ENCODE measurements at regions not wholly inside any gene's neighbourhood (a gene's known extent, or its start where the extent isn't known, plus 50 kb on each side); places are given as distances from the start of the nearest gene placed in this dataset.
A peak's percentile ranks its signal among the peaks of the same experiment; 100 is the strongest.

DNA sequence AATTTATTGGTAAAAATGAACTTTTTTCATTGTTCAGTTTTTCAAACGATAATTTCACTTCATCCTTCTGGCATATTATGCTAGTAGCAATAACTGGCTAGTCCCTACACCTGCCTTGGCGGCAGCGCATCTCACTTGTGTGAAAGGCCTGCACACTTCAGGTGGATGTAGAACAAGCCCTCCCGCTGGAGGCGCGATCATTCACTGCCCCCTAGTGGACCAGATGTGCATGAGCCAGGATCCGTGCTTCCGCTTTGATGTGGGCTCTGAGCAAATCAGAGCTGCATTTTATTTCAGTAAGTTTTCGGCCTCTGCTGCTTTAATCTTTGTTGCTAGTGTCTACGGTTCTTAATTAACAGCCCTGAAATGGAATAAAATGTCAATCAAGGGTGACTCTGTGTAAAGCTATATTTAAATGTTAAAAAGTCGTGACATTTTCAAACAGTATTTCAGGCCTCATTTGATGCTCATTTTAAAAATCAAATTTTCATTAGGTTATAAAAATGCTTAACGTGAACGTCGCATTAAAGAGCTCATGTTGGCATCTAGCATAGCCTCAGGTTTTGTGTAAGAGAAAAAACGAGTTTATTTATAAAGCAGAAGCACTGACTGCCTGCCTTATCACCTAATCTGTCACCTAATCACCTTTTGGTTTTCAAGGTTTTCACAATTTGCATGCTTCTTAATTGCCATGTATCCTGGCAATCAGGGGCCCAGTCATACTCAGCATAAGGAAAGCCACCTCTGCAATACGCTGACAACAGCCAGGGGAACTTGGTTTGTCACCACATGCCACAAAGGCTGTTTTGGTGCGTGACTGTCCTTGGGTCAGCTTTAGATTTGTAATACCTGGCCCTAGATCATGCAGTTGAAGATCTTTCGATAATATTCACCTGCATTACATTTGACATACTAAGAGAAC, 112.2 kb downstream of the TEX26 start:
- Histone ChIP-seq H3K27ac (peak overlapping the region; percentile 72), H3K4me1 (peaks cover 11% of the 10 kb centered on the region), H3K27me3 (no peaks in the 10 kb centered on the region), H3K9ac (ENCODE audit: low read depth in 2 of 2, low read length in 2 of 2) (peak overlapping the region; percentile 14 to 48), H3K4me3 (no peak overlapping the region), H3K9me3 (no peaks in the 10 kb centered on the region), H3K36me3 (no peaks in the 10 kb centered on the region)
- intact Hi-C loops (cut with DNase I), result no loop called here
- peak; percentile 89 for DNase-seq
- TF ChIP-seq, protein P1, sequence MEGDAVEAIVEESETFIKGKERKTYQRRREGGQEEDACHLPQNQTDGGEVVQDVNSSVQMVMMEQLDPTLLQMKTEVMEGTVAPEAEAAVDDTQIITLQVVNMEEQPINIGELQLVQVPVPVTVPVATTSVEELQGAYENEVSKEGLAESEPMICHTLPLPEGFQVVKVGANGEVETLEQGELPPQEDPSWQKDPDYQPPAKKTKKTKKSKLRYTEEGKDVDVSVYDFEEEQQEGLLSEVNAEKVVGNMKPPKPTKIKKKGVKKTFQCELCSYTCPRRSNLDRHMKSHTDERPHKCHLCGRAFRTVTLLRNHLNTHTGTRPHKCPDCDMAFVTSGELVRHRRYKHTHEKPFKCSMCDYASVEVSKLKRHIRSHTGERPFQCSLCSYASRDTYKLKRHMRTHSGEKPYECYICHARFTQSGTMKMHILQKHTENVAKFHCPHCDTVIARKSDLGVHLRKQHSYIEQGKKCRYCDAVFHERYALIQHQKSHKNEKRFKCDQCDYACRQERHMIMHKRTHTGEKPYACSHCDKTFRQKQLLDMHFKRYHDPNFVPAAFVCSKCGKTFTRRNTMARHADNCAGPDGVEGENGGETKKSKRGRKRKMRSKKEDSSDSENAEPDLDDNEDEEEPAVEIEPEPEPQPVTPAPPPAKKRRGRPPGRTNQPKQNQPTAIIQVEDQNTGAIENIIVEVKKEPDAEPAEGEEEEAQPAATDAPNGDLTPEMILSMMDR (IDR thresholded peaks at IDR 0.05), result peak; percentile 97

DNA sequence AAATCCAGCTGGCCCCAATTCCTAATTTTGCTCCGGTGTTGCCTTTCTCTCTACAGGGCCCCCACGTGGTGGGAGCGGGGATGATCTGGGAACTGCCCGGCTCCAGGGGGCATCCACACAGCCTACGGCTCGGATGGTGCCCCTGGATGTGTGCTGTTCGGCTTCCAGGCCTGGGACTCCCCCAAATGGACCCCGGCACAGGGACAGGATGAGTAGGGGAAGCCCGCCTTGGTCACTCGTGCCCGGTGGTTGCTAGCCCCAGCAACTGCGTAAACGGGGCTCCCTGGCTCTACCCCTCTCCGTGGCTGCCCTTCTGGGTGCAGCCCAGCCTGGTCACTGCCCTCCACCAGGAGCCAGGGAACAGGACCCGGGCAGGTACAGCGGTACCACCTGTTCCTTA, 111.5 kb downstream of the TEX26 start:
- Histone ChIP-seq H3K36me3 (no peaks in the 10 kb centered on the region), H3K27ac (no peak overlapping the region), H3K4me1 (peaks cover 11% of the 10 kb centered on the region), H3K27me3 (no peaks in the 10 kb centered on the region), H3K9ac (ENCODE audit: low read depth in 2 of 2, low read length in 2 of 2) (no peak overlapping the region), H3K4me3 (no peak overlapping the region), H3K9me3 (no peaks in the 10 kb centered on the region)
- intact Hi-C loops (cut with DNase I), result no loop called here
- peak; percentile 20 for DNase-seq
- TF ChIP-seq, protein P1 (IDR thresholded peaks at IDR 0.05), result no peak

DNA sequence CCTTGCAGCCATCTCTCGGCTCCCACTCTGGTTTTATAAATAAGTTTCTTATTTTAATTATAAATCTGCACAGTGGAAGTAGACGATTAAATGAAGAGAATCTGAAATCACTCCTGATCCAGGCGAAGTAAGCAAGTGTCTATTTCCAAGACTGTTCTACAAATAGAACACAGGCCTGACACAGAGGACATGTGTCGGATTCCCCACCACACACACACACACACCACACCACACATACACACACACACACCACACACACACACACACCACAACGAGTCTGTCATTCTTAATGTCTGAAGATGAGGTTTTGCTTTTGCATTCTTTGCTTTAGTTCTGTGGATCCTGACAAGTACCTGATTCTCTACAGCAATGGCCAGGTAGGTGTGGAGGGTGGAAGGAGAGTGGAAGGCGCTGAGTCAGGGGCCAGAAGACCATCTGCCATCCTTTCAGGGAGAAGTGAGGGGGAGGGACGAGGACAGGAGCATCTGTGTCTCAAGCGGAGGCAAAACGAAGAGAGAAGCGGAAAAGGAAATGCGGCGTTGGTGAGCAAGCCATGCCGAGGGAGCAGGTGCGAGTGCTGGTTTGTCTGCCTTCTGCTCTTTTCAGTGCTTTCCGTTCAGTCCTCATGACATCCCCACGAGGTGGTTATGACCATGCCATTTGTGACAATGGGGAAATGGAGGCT, 110.2 kb downstream of the TEX26 start:
- no peak overlapping the region for H3K4me3 ChIP-seq
- no peak for DNase-seq
- H3K36me3 ChIP-seq, result no peaks in the 10 kb centered on the region
- no peak overlapping the region for H3K9ac ChIP-seq (ENCODE audit: low read depth in 2 of 2, low read length in 2 of 2)
- TF ChIP-seq, protein P1 (IDR thresholded peaks at IDR 0.05), result no peak
- H3K27me3 ChIP-seq, result no peaks in the 10 kb centered on the region
- H3K4me1 ChIP-seq, result peaks cover 11% of the 10 kb centered on the region
- intact Hi-C loops (cut with DNase I), result no loop called here
- H3K9me3 ChIP-seq, result no peaks in the 10 kb centered on the region
- no peak overlapping the region for H3K27ac ChIP-seq

DNA sequence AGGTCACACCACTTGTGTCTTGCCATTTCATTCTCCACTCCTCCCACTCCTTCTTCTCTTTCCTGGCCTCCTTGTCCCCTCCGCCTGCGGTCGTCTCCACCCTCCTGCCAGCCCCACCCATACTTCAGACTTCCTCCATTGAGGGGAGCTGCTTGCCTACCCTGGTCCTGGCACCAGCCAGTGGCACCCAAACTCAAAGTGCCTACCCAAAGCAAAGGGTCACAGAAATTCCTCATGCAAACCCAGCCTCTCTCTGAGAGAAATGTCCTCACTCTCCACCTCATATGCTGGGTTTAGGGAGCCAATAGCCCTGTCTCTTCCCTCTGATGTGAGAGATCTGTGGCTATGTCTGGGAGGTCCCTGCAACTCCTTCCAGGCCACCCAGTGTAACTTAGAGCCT, 109.6 kb downstream of the TEX26 start:
- no peak for DNase-seq
- Histone ChIP-seq H3K27me3 (no peaks in the 10 kb centered on the region), H3K9ac (ENCODE audit: low read depth in 2 of 2, low read length in 2 of 2) (no peak overlapping the region), H3K4me3 (no peak overlapping the region), H3K9me3 (no peaks in the 10 kb centered on the region), H3K27ac (no peak overlapping the region), H3K36me3 (no peaks in the 10 kb centered on the region), H3K4me1 (peaks cover 11% of the 10 kb centered on the region)
- TF ChIP-seq, protein P1 (IDR thresholded peaks at IDR 0.05), result no peak
- intact Hi-C loops (cut with DNase I), result no loop called here

DNA sequence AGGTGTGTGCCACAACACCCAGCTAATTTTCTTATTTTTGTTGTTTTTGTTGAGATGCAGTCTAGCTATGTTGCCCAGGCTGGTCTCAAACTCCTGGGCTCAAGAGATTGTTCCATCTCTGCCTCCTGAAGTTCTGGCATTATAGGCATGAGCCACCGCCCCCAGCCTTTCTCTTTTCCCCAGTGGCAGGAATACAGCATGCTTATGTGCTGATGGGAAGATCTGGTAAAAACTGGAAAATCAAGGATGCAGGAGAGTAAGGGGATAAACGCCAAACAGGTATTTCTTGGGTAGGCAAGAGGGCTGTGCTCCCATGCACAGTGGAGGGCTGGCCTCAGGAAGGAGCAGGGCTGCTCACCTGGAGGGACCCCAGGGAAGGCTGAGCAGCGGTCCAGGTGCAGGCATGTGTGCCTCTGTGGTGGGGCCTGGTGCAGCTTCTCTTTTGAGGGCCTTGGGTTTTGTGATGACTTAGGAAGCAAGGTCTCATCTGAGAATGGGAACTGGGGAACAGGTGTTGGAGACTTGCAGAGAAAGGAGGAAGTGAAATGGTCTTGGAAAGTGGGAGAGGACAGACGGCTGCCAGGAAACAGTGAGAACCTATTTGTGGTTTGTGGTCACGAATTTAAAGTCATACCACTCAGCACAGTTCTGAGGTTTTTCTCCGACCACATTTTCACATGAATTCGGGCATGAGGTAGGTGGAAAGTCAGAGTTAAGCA, 106.5 kb downstream of the TEX26 start:
- Histone ChIP-seq H3K4me1 (no peaks in the 10 kb centered on the region), H3K27ac (no peak overlapping the region), H3K9ac (ENCODE audit: low read depth in 2 of 2, low read length in 2 of 2) (no peak overlapping the region), H3K9me3 (no peaks in the 10 kb centered on the region), H3K27me3 (no peaks in the 10 kb centered on the region), H3K4me3 (no peak overlapping the region), H3K36me3 (no peaks in the 10 kb centered on the region)
- intact Hi-C loops (cut with DNase I), result no loop called here
- no peak for DNase-seq
- TF ChIP-seq, protein P1 (IDR thresholded peaks at IDR 0.05), result no peak
